T-cell (primary cell): ENCODE measurements at regions not wholly inside any gene's neighbourhood (a gene's known extent, or its start where the extent isn't known, plus 50 kb on each side); places are given as distances from the start of the nearest gene placed in this dataset.

Experiments
- ATAC-seq, 4 experiments: fragments of 200-7000 bp in 3 of 4; fragments of 150-1000 bp in 1 of 4; cut with Tn5 transposase; replicated peaks in 1 of 4; 1 replicate in 3 of 4; 2 replicates in 1 of 4; pipeline ENCODE4 v1.10.0; 2021; ENCODE audit warnings: moderate library complexity in 3 of 4, mild to moderate bottlenecking in 2 of 4, moderate number of reproducible peaks in 1 of 4
- CTCF ChIA-PET, 2 donors: fragments of 300-600 bp; sonication (Branson Sonifier 250); formaldehyde crosslinking; loops; one replicate each; lab custom pipeline; 2022; ENCODE audit warnings: antibody characterized with exemption in 2 of 2; lab: Charles Lee
- POLR2A ChIA-PET, 2 donors: fragments of 300-600 bp; sonication (Branson Sonifier 250); formaldehyde crosslinking; loops; one replicate each; lab custom pipeline; 2022; ENCODE audit warnings: antibody characterized with exemption in 2 of 2; lab: Charles Lee
- DNase-seq, 35 experiments: peaks; one replicate each; pipeline versions ENCODE4 v3.0.0 to v3.0.0-alpha.2; 2013 to 2023
- H3K27ac ChIP-seq: one replicate; pipeline ENCODE4 v1.5.1; 2013; ENCODE audit warnings: low read length
- H3K27me3 ChIP-seq, 2 experiments: replicated peaks in 1 of 2; 1 replicate in 1 of 2; 2 replicates in 1 of 2; pipeline versions ENCODE4 v1.6.1 to v1.7.0; 2013; ENCODE audit warnings: low read length in 1 of 2, mixed read lengths in 1 of 2; ENCODE audit not compliant: control insufficient read depth in 2 of 2, insufficient read depth in 2 of 2; ENCODE audit errors: extremely low read depth in 1 of 2
- H3K36me3 ChIP-seq, 2 donors: 1 replicate in 1 of 2; 2 replicates in 1 of 2; pipeline versions ENCODE4 v1.6.1 to v1.7.0; 2013; ENCODE audit warnings: low read length in 1 of 2; ENCODE audit not compliant: control insufficient read depth in 2 of 2, insufficient read depth in 1 of 2; ENCODE audit errors: extremely low read depth in 1 of 2
- H3K4me1 ChIP-seq, 2 experiments: 1 replicate in 1 of 2; 2 replicates in 1 of 2; pipeline versions ENCODE4 v1.6.1 to v1.7.0; 2013; ENCODE audit warnings: low read length in 2 of 2, mixed read lengths in 1 of 2; ENCODE audit not compliant: insufficient read depth in 2 of 2, control insufficient read depth in 1 of 2; ENCODE audit errors: extremely low read depth in 1 of 2
- H3K4me3 ChIP-seq, 2 donors: 1 replicate in 1 of 2; 2 replicates in 1 of 2; pipeline versions ENCODE4 v1.5.1 to v1.7.0; 2013; ENCODE audit warnings: mild to moderate bottlenecking in 2 of 2, low read length in 1 of 2, moderate library complexity in 1 of 2; ENCODE audit not compliant: control insufficient read depth in 1 of 2; ENCODE audit errors: extremely low read depth in 1 of 2
- H3K9me3 ChIP-seq: 2 replicates; pipeline ENCODE4 v1.7.0; 2013
- H3K27ac Mint-ChIP-seq, 2 donors: one replicate each; pipeline ENCODE4 v1.8.0; 2020 to 2021; ENCODE audit warnings: mild to moderate bottlenecking in 2 of 2, mixed read lengths in 2 of 2
- H3K27me3 Mint-ChIP-seq, 2 donors: one replicate each; pipeline ENCODE4 v1.8.0; 2021 to 2022; ENCODE audit warnings: mixed read lengths in 2 of 2
- H3K36me3 Mint-ChIP-seq: one replicate; pipeline ENCODE4 v1.8.0; 2021; ENCODE audit warnings: mixed read lengths
- H3K4me1 Mint-ChIP-seq, 3 donors: one replicate each; pipeline ENCODE4 v1.8.0; 2020 to 2022; ENCODE audit warnings: mixed read lengths in 3 of 3, mild to moderate bottlenecking in 1 of 3
- H3K4me3 Mint-ChIP-seq, 3 donors: one replicate each; pipeline ENCODE4 v1.8.0; 2020 to 2022; ENCODE audit warnings: mild to moderate bottlenecking in 3 of 3, mixed read lengths in 3 of 3, moderate library complexity in 3 of 3
- H3K9me3 Mint-ChIP-seq, 3 donors: one replicate each; pipeline ENCODE4 v1.8.0; 2020 to 2022; ENCODE audit warnings: mixed read lengths in 3 of 3
- WGBS: methylation state at CpG from one replicate; pipeline ENCODE4 v1.1.5; 2013; ENCODE audit warnings: missing lambda C conversion rate; ENCODE audit not compliant: insufficient coverage; 5-methylcytosine and 5-hydroxymethylcytosine counted together

- no peak for ATAC-seq
- Mint-ChIP-seq H3K27me3 (peaks cover 9 to 16% of the 10 kb centered on the region in 2 donors), H3K27ac (no peak overlapping the region), H3K4me3 (no peak overlapping the region), H3K9me3 (no peaks in the 10 kb centered on the region), H3K36me3 (no peaks in the 10 kb centered on the region), H3K4me1 (peaks cover 25 to 31% (median 26%) of the 10 kb centered on the region in 3 donors)
- ChIA-PET POLR2A (no interaction called here), CTCF (no interaction called here)
- 88% methylated on average over 11 of the region's 17 CpGs for WGBS
- no peak for DNase-seq
- peaks cover 0 to 15% of the 10 kb centered on the region in 2 experiments for H3K4me1 ChIP-seq
- no peaks in the 10 kb centered on the region for H3K9me3 ChIP-seq
- no peaks in the 10 kb centered on the region for H3K36me3 ChIP-seq
- H3K27me3 ChIP-seq = peaks cover 0 to 17% of the 10 kb centered on the region in 2 experiments
- H3K27ac ChIP-seq = no peak overlapping the region
- no peak overlapping the region for H3K4me3 ChIP-seq
Observed at GRCh38 chr1:19009126-19009881, 52.8 kb upstream of the IFFO2 start.

DNA sequence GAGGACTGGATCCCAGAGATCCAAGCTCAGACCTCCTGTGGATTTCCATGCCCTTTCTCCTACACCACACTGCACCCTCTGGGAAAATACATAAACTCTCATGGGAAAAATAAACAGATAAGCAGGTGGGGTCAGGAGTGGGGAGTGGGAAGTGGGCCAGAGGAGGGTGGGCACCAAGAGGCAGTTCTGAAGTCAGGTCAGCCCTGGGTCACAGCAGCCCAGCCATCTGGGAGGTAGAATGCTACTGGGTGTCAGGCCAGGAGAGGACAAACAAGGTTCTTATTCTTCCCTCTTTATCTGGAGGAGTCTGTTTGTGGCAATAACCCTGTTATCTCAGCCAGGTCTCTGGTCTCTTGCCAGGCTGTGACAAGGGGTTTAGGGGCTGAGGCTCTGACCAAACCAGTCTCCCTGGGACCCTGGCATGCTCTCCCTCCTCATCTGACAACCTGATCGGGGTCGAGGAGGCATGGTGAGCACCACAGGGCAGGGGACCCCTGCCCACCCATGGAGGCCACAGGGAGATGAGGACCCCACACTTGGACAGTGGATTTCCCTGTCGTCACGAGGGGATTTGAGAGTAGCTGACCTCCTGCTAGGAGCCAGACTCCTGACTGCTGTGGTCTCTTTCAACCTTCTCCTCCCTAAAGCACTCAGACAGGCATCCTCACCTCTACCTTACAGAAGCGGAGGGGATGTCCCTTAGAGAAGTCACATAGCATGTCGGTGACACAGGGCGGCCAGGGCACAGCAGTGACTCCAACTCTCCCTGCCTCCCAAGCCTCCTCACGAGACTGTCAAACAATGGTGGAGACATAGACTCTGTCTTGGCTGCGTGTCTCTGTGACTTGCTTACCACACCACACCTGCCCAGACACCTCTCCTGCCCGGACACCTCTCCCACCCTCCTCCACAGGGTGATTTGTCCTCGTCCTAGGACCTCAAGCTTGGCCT is 51.3 kb upstream of the IFFO2 start:
- Histone ChIP-seq H3K4me3 (no peak overlapping the region), H3K27ac (no peak overlapping the region), H3K27me3 (peaks cover 0 to 17% of the 10 kb centered on the region in 2 experiments), H3K36me3 (no peaks in the 10 kb centered on the region), H3K9me3 (no peaks in the 10 kb centered on the region), H3K4me1 (peaks cover 0 to 15% of the 10 kb centered on the region in 2 experiments)
- Mint-ChIP-seq H3K9me3 (peaks cover 0 to 4% (median 4%) of the 10 kb centered on the region in 3 donors), H3K27ac (no peak overlapping the region), H3K4me1 (peaks cover 25 to 34% (median 26%) of the 10 kb centered on the region in 3 donors), H3K27me3 (peaks cover 9 to 21% of the 10 kb centered on the region in 2 donors), H3K36me3 (no peaks in the 10 kb centered on the region), H3K4me3 (no peak overlapping the region)
- ChIA-PET POLR2A (no interaction called here), CTCF (no interaction called here)
- no peak for DNase-seq
- WGBS = 85% methylated on average over 11 of the region's 11 CpGs
- no peak for ATAC-seq

- WGBS = no CpG with 5 or more reads among the region's 2 CpGs
- DNase-seq (no peak), ATAC-seq (no peak)
- Histone ChIP-seq H3K9me3 (no peaks in the 10 kb centered on the region), H3K4me1 (peaks cover 0 to 15% of the 10 kb centered on the region in 2 experiments), H3K36me3 (no peaks in the 10 kb centered on the region), H3K4me3 (no peak overlapping the region), H3K27me3 (peaks cover 0 to 17% of the 10 kb centered on the region in 2 experiments), H3K27ac (no peak overlapping the region)
- Mint-ChIP-seq H3K27me3 (peaks cover 9 to 21% of the 10 kb centered on the region in 2 donors), H3K9me3 (peaks cover 3 to 8% (median 4%) of the 10 kb centered on the region in 3 donors), H3K4me3 (no peak overlapping the region), H3K27ac (no peak overlapping the region), H3K36me3 (no peaks in the 10 kb centered on the region), H3K4me1 (peaks cover 24 to 31% (median 24%) of the 10 kb centered on the region in 3 donors)
- POLR2A ChIA-PET = no interaction called here
- CTCF ChIA-PET = no interaction called here
Observed at GRCh38 chr1:19006837-19007271, 50.4 kb upstream of the IFFO2 start.
